SK-N-MC (cell line): ENCODE measurements at regions not wholly inside any gene's neighbourhood (a gene's known extent, or its start where the extent isn't known, plus 50 kb on each side); places are given as distances from the start of the nearest gene placed in this dataset.

Experiments used
- EZH2 ChIP-seq: fragments of 200-600 bp; sonication (generic); IDR thresholded peaks from one replicate; pipeline ENCODE4 v1.6.1; 2017; ENCODE audit warnings: antibody characterized with exemption
- FOXP2 ChIP-seq: optimal IDR thresholded peaks from 2 replicates; pipeline ENCODE3; 2011; ENCODE audit warnings: mild to moderate bottlenecking, moderate library complexity; ENCODE audit not compliant: insufficient read depth; ENCODE audit errors: extremely low read length, control extremely low read depth
- POLR2AphosphoS5 ChIP-seq: IDR thresholded peaks from 2 replicates; pipeline ENCODE4 v1.6.1; 2012; ENCODE audit warnings: mild to moderate bottlenecking, low read depth, low read length, borderline replicate concordance

- TF ChIP-seq EZH2 (no peak), POLR2AphosphoS5 (no peak), FOXP2 (no peak)
These were observed 522.6 kb downstream of the BNC2 start for GRCh38 chr9:16347886-16348285.
